Mesenchymal stem cell (in vitro differentiated cells and primary cell): ENCODE measurements at regions not wholly inside any gene's neighbourhood (a gene's known extent, or its start where the extent isn't known, plus 50 kb on each side); places are given as distances from the start of the nearest gene placed in this dataset.
A peak's percentile ranks its signal among the peaks of the same experiment; 100 is the strongest.

Experiments used
- DNase-seq: peaks from one replicate; pipeline ENCODE4 v3.0.0-alpha.2; 2013
- H2AFZ ChIP-seq: one replicate; pipeline ENCODE4 v1.6.1; 2013; ENCODE audit warnings: low read depth, mild to moderate bottlenecking, control low read depth, inconsistent platforms, low read length, moderate library complexity
- H2AK5ac ChIP-seq: 2 replicates; pipeline ENCODE4 v1.6.1; 2013; ENCODE audit warnings: low read length, moderate library complexity, mild to moderate bottlenecking, inconsistent platforms; ENCODE audit not compliant: severe bottlenecking
- H2BK120ac ChIP-seq: one replicate; pipeline ENCODE4 v1.6.1; 2013; ENCODE audit warnings: low read depth, mild to moderate bottlenecking, inconsistent platforms, low read length, moderate library complexity
- H2BK12ac ChIP-seq, 2 experiments: one replicate each; pipeline ENCODE4 v1.6.1; 2013; ENCODE audit warnings: inconsistent platforms in 2 of 2, low read length in 2 of 2, mild to moderate bottlenecking in 2 of 2, moderate library complexity in 2 of 2, control low read depth in 1 of 2
- H2BK15ac ChIP-seq: one replicate; pipeline ENCODE4 v1.6.1; 2013; ENCODE audit warnings: mild to moderate bottlenecking, low read depth, inconsistent platforms; ENCODE audit not compliant: poor library complexity, severe bottlenecking
- H2BK5ac ChIP-seq: 2 replicates; pipeline ENCODE4 v1.6.1; 2013; ENCODE audit warnings: low read depth, mild to moderate bottlenecking, low read length, control low read depth, inconsistent platforms; ENCODE audit not compliant: poor library complexity, severe bottlenecking
- H3K14ac ChIP-seq, 2 experiments: one replicate each; pipeline ENCODE4 v1.6.1; 2013; ENCODE audit warnings: inconsistent platforms in 2 of 2, low read length in 2 of 2, control low read depth in 1 of 2, mild to moderate bottlenecking in 1 of 2, moderate library complexity in 1 of 2
- H3K18ac ChIP-seq, 2 experiments: one replicate each; pipeline ENCODE4 v1.6.1; 2013; ENCODE audit warnings: inconsistent platforms in 2 of 2, low read length in 2 of 2, control low read depth in 1 of 2, low read depth in 1 of 2, mild to moderate bottlenecking in 1 of 2
- H3K23ac ChIP-seq, 2 experiments: one replicate each; pipeline ENCODE4 v1.6.1; 2013; ENCODE audit warnings: inconsistent platforms in 2 of 2, low read length in 2 of 2, mild to moderate bottlenecking in 2 of 2, moderate library complexity in 2 of 2, control low read depth in 1 of 2
- H3K27ac ChIP-seq: 2 replicates; pipeline ENCODE4 v1.5.1; 2013; ENCODE audit warnings: mild to moderate bottlenecking, moderate library complexity, low read length, control low read depth, inconsistent platforms; ENCODE audit not compliant: poor library complexity, severe bottlenecking
- H3K27me3 ChIP-seq, 2 experiments: 2 replicates each; pipeline versions ENCODE4 v1.6.1 to v1.7.0; 2013; ENCODE audit warnings: low read length in 2 of 2, mild to moderate bottlenecking in 2 of 2, moderate library complexity in 2 of 2, control low read depth in 1 of 2, inconsistent platforms in 1 of 2; ENCODE audit not compliant: control insufficient read depth in 1 of 2, insufficient read depth in 1 of 2
- H3K36me3 ChIP-seq, 2 experiments: 2 replicates each; pipeline versions ENCODE4 v1.6.1 to v1.7.0; 2013; ENCODE audit warnings: low read length in 2 of 2, control low read depth in 1 of 2, inconsistent platforms in 1 of 2, low read depth in 1 of 2, mild to moderate bottlenecking in 1 of 2; ENCODE audit not compliant: insufficient read depth in 2 of 2, control insufficient read depth in 1 of 2
- H3K4ac ChIP-seq, 2 experiments: one replicate each; pipeline ENCODE4 v1.6.1; 2013; ENCODE audit warnings: inconsistent platforms in 2 of 2, low read length in 2 of 2, mild to moderate bottlenecking in 2 of 2, moderate library complexity in 2 of 2, control low read depth in 1 of 2, low read depth in 1 of 2
- H3K4me1 ChIP-seq: 2 replicates; pipeline ENCODE4 v1.6.1; 2013; ENCODE audit warnings: low read depth, low read length, control low read depth; ENCODE audit not compliant: control insufficient read depth, insufficient read depth
- H3K4me2 ChIP-seq: 2 replicates; pipeline ENCODE4 v1.6.1; 2013; ENCODE audit warnings: low read length, mild to moderate bottlenecking, inconsistent platforms; ENCODE audit not compliant: poor library complexity, severe bottlenecking
- H3K4me3 ChIP-seq, 2 experiments: 2 replicates each; pipeline versions ENCODE4 v1.5.1 to v1.7.0; 2013; ENCODE audit warnings: low read length in 2 of 2, mild to moderate bottlenecking in 2 of 2, control low read depth in 1 of 2, low read depth in 1 of 2; ENCODE audit not compliant: insufficient read depth in 1 of 2
- H3K79me1 ChIP-seq: replicated peaks from 2 replicates; pipeline ENCODE4 v1.6.1; 2013; ENCODE audit warnings: mild to moderate bottlenecking, control low read depth, low read length, inconsistent platforms; ENCODE audit not compliant: poor library complexity, severe bottlenecking
- H3K9ac ChIP-seq: 2 replicates; pipeline ENCODE4 v1.7.0; 2013; ENCODE audit warnings: mild to moderate bottlenecking, low read length, moderate library complexity
- H3K9me3 ChIP-seq: 2 replicates; pipeline ENCODE4 v1.7.0; 2013; ENCODE audit warnings: mild to moderate bottlenecking, low read length; ENCODE audit not compliant: control insufficient read depth
- H4K8ac ChIP-seq: one replicate; pipeline ENCODE4 v1.6.1; 2013; ENCODE audit warnings: inconsistent platforms, mild to moderate bottlenecking, low read length, moderate library complexity
- H4K91ac ChIP-seq: one replicate; pipeline ENCODE4 v1.6.1; 2013; ENCODE audit warnings: mild to moderate bottlenecking, low read length, inconsistent platforms
- WGBS: methylation state at CpG from one replicate; pipeline ENCODE4 v1.1.7; 2013; ENCODE audit warnings: mixed read lengths; 5-methylcytosine and 5-hydroxymethylcytosine counted together

GRCh38 chr6:12635375-12635774 lies 81.2 kb upstream of the PHACTR1 start:
- H3K27me3 ChIP-seq: no peaks in the 10 kb centered on the region
- no peak overlapping the region for H2AFZ ChIP-seq
- no peak overlapping the region for H2AK5ac ChIP-seq
- H3K79me1 ChIP-seq: no peaks in the 10 kb centered on the region
- no peak overlapping the region for H2BK5ac ChIP-seq
- no peak overlapping the region for H4K91ac ChIP-seq
- no peak overlapping the region for H3K4ac ChIP-seq
- WGBS: no CpG with 5 or more reads among the region's 2 CpGs
- H3K4me1 ChIP-seq: no peaks in the 10 kb centered on the region
- DNase-seq: no peak
- H4K8ac ChIP-seq: no peak overlapping the region
- H3K23ac ChIP-seq: no peak overlapping the region
- H3K9ac ChIP-seq: no peak overlapping the region
- no peaks in the 10 kb centered on the region for H3K36me3 ChIP-seq
- H2BK120ac ChIP-seq: no peak overlapping the region
- no peak overlapping the region for H3K14ac ChIP-seq
- H2BK12ac ChIP-seq: no peak overlapping the region
- H3K4me2 ChIP-seq: no peak overlapping the region
- H3K18ac ChIP-seq: no peak overlapping the region
- no peak overlapping the region for H3K27ac ChIP-seq
- no peak overlapping the region for H2BK15ac ChIP-seq
- H3K9me3 ChIP-seq: no peaks in the 10 kb centered on the region
- H3K4me3 ChIP-seq: no peak overlapping the region

DNA sequence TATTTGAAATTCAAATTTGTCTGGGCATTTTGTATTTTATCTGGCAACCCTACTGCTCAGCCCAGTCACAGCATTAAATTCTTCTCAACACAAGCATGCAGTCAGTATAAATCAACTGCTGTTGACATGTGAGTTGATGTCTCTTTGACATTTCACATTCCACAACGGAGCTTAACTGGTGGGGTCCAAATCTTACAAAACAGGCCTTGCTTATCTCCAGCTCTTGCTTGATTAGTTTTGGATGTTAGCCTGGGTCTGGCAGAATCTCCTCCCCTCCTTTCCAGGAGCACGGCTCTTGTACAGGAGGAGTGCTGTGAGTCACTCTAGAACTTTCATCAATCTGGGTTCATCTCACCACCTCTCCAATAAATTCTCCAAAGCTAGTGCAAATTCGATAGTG lies 80.8 kb upstream of the PHACTR1 start:
- H2AK5ac ChIP-seq: no peak overlapping the region
- no peak overlapping the region for H4K91ac ChIP-seq
- no peak overlapping the region for H3K4me3 ChIP-seq
- no peak overlapping the region for H2BK5ac ChIP-seq
- no peaks in the 10 kb centered on the region for H3K27me3 ChIP-seq
- DNase-seq: no peak
- H3K18ac ChIP-seq: no peak overlapping the region
- WGBS: 25% methylated on average over 2 of the region's 3 CpGs
- no peaks in the 10 kb centered on the region for H3K36me3 ChIP-seq
- H3K79me1 ChIP-seq: no peaks in the 10 kb centered on the region
- no peak overlapping the region for H3K4ac ChIP-seq
- no peaks in the 10 kb centered on the region for H3K4me1 ChIP-seq
- no peak overlapping the region for H3K9ac ChIP-seq
- H2BK15ac ChIP-seq: no peak overlapping the region
- H3K4me2 ChIP-seq: no peak overlapping the region
- H2BK12ac ChIP-seq: no peak overlapping the region
- H2AFZ ChIP-seq: no peak overlapping the region
- no peaks in the 10 kb centered on the region for H3K9me3 ChIP-seq
- no peak overlapping the region for H3K23ac ChIP-seq
- H3K27ac ChIP-seq: no peak overlapping the region
- no peak overlapping the region for H3K14ac ChIP-seq
- no peak overlapping the region for H2BK120ac ChIP-seq
- no peak overlapping the region for H4K8ac ChIP-seq

DNA sequence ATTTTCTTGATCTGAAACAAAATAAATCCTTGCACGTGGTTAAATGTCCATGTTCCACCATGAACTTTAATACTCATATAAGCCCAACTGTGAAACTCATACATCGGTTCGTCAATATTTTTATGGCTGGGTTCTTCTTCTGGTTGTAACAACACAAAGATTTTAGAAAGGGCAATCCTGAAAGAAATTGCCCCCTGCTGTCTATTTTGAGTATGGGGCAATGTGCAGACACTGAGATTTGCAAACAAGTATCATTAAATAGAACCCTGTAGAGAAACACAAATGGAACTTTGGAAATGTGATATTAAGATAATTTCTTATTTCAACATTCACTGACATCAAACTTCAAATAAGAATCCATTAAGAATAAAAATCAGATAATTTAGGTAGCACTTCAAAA lies 80.2 kb upstream of the PHACTR1 start:
- no peak overlapping the region for H3K23ac ChIP-seq
- H2BK12ac ChIP-seq: no peak overlapping the region
- H3K4me2 ChIP-seq: no peak overlapping the region
- WGBS: 87% methylated on average over 3 of the region's 3 CpGs
- H3K4me1 ChIP-seq: no peaks in the 10 kb centered on the region
- H3K9me3 ChIP-seq: no peaks in the 10 kb centered on the region
- H4K8ac ChIP-seq: no peak overlapping the region
- no peak overlapping the region for H2BK15ac ChIP-seq
- no peak overlapping the region for H2BK5ac ChIP-seq
- H2AFZ ChIP-seq: no peak overlapping the region
- H3K79me1 ChIP-seq: no peaks in the 10 kb centered on the region
- H2BK120ac ChIP-seq: no peak overlapping the region
- DNase-seq: no peak
- H3K14ac ChIP-seq: no peak overlapping the region
- no peaks in the 10 kb centered on the region for H3K36me3 ChIP-seq
- H3K9ac ChIP-seq: no peak overlapping the region
- H3K4ac ChIP-seq: no peak overlapping the region
- no peak overlapping the region for H4K91ac ChIP-seq
- H3K4me3 ChIP-seq: no peak overlapping the region
- no peak overlapping the region for H3K27ac ChIP-seq
- no peaks in the 10 kb centered on the region for H3K27me3 ChIP-seq
- no peak overlapping the region for H2AK5ac ChIP-seq
- no peak overlapping the region for H3K18ac ChIP-seq

- H3K27me3 ChIP-seq: no peaks in the 10 kb centered on the region
- no peak overlapping the region for H3K4ac ChIP-seq
- H2BK5ac ChIP-seq: no peak overlapping the region
- no peak overlapping the region for H3K4me2 ChIP-seq
- no peak overlapping the region for H3K23ac ChIP-seq
- no peak overlapping the region for H3K18ac ChIP-seq
- H3K9me3 ChIP-seq: no peaks in the 10 kb centered on the region
- no peaks in the 10 kb centered on the region for H3K36me3 ChIP-seq
- peak; percentile 74 for DNase-seq
- H2AK5ac ChIP-seq: no peak overlapping the region
- H2BK120ac ChIP-seq: no peak overlapping the region
- 8% methylated on average over 5 of the region's 7 CpGs for WGBS
- H4K91ac ChIP-seq: no peak overlapping the region
- no peak overlapping the region for H2BK15ac ChIP-seq
- no peaks in the 10 kb centered on the region for H3K79me1 ChIP-seq
- no peak overlapping the region for H2AFZ ChIP-seq
- H2BK12ac ChIP-seq: no peak overlapping the region
- no peak overlapping the region for H3K14ac ChIP-seq
- no peak overlapping the region for H4K8ac ChIP-seq
- H3K9ac ChIP-seq: peak overlapping the region; percentile 4
- H3K4me3 ChIP-seq: no peak overlapping the region
- no peak overlapping the region for H3K27ac ChIP-seq
- H3K4me1 ChIP-seq: no peaks in the 10 kb centered on the region
Observed at GRCh38 chr6:12637960-12638641, 78.5 kb upstream of the PHACTR1 start.
